ENCODE measurements at regions not wholly inside any gene's neighbourhood (a gene's known extent, or its start where the extent isn't known, plus 50 kb on each side); places are given as distances from the start of the nearest gene placed in this dataset.

DNA sequence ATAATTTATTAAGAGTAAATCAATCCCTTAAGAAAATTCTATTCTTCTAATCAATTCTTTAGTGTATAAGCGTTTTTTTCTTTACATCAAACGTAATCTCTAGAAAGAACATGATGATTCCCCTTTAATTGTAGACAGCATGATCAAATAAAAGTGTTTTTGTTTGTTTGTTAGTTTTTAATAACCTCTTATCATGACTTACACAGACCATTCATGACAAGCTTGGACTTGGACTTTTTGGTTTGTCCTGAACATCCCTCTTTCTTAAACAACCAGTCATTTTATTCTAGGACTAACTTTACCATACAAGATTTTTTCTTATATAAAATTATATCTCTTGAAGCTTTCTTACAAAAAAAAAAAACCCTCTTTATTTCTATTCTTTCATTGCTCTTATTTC is 344.6 kb upstream of the SPOCK3 start:
- Histone ChIP-seq H3K27me3 (ENCODE audit: control insufficient read depth, insufficient read depth, low read length) (no peaks in the 10 kb centered on the region), H3K4me1 (ENCODE audit: control insufficient read depth, insufficient read depth, low read length) (no peaks in the 10 kb centered on the region), H3K36me3 (ENCODE audit: control insufficient read depth, insufficient read depth, low read length) (no peaks in the 10 kb centered on the region), H3K9me3 (ENCODE audit: control insufficient read depth, insufficient read depth, low read length) (peaks cover 16% of the 10 kb centered on the region), H3K27ac (ENCODE audit: low read length) (no peak overlapping the region), H3K4me3 (ENCODE audit: low read length) (no peak overlapping the region)
- no peaks in the 10 kb centered on the region for H3K27me3 Mint-ChIP-seq (ENCODE audit: low read depth in 2 of 2)
- no CpG with 5 or more reads among the region's 2 CpGs for WGBS (ENCODE audit: insufficient coverage)
- no peak overlapping the region for H3K27ac Mint-ChIP-seq
- DNase-seq (no peak), ATAC-seq (no peak)
- TF ChIP-seq, protein P1, sequence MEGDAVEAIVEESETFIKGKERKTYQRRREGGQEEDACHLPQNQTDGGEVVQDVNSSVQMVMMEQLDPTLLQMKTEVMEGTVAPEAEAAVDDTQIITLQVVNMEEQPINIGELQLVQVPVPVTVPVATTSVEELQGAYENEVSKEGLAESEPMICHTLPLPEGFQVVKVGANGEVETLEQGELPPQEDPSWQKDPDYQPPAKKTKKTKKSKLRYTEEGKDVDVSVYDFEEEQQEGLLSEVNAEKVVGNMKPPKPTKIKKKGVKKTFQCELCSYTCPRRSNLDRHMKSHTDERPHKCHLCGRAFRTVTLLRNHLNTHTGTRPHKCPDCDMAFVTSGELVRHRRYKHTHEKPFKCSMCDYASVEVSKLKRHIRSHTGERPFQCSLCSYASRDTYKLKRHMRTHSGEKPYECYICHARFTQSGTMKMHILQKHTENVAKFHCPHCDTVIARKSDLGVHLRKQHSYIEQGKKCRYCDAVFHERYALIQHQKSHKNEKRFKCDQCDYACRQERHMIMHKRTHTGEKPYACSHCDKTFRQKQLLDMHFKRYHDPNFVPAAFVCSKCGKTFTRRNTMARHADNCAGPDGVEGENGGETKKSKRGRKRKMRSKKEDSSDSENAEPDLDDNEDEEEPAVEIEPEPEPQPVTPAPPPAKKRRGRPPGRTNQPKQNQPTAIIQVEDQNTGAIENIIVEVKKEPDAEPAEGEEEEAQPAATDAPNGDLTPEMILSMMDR (IDR thresholded peaks at IDR 0.05), result no peak
- H3K4me1 Mint-ChIP-seq, result no peaks in the 10 kb centered on the region
- H3K36me3 Mint-ChIP-seq, result peaks cover 7% of the 10 kb centered on the region
- no peak overlapping the region for H3K4me3 Mint-ChIP-seq
- intact Hi-C loops (cut with micrococcal nuclease), result no loop called here
- peaks cover 11 to 15% of the 10 kb centered on the region in 2 donors for H3K9me3 Mint-ChIP-seq

DNA sequence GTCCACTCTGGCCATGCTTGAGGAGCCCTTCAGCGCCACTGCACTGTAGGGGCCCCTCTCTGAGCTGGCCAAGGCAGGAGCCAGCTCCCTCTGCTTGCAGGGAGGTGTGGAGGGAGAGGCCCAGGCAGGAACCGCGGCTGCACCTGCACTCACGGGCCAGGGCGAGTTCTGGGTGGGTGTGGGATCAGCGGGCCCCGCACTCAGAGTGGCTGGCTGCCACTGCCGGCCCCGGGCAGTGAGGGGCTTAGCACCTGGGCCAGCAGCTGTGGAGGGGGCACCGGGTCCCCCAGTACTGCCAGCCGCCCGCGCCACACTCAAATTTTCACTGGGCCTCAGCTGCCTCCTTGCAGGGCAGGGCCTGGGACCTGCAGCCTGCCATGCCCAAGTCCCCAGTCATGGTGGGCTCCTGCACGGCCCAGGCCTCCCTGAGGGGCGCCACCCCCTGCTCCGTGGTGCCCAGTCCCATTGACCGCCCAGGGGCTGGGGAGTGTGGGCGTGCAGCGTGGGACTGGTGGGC is 347.2 kb upstream of the SPOCK3 start:
- Histone ChIP-seq H3K4me3 (ENCODE audit: low read length) (no peak overlapping the region), H3K27ac (ENCODE audit: low read length) (no peak overlapping the region), H3K27me3 (ENCODE audit: control insufficient read depth, insufficient read depth, low read length) (no peaks in the 10 kb centered on the region), H3K36me3 (ENCODE audit: control insufficient read depth, insufficient read depth, low read length) (no peaks in the 10 kb centered on the region), H3K4me1 (ENCODE audit: control insufficient read depth, insufficient read depth, low read length) (no peaks in the 10 kb centered on the region), H3K9me3 (ENCODE audit: control insufficient read depth, insufficient read depth, low read length) (peaks cover 19% of the 10 kb centered on the region)
- Mint-ChIP-seq H3K4me3 (no peak overlapping the region), H3K27me3 (ENCODE audit: low read depth in 2 of 2) (no peaks in the 10 kb centered on the region), H3K9me3 (peaks cover 12 to 13% of the 10 kb centered on the region in 2 donors), H3K27ac (no peak overlapping the region), H3K4me1 (no peaks in the 10 kb centered on the region), H3K36me3 (peaks cover 7% of the 10 kb centered on the region)
- ATAC-seq (no peak), DNase-seq (no peak)
- TF ChIP-seq, protein P1 (IDR thresholded peaks at IDR 0.05), result no peak
- 87% methylated on average over 19 of the region's 19 CpGs for WGBS (ENCODE audit: insufficient coverage)
- intact Hi-C loops (cut with micrococcal nuclease), result no loop called here

DNA sequence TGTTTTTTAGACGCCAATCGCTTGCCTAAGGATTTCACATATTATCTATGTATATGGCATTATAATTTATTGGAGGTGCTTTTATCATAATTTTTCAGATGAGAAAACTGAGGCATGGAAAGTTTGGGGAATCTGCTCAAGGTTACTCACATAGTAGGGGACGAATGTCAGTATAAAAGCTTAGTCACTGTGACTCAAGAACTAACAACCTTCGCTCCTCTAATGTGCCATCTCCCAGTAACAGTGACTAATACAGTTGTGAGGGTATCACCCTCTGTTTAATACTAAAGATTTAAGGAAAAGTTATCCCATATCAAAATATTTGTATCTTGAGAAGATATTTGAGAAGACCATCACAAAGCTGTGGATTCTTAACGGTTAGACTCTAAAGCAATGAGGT is 353.1 kb upstream of the SPOCK3 start:
- DNase-seq (no peak), ATAC-seq (no peak)
- TF ChIP-seq, protein P1 (IDR thresholded peaks at IDR 0.05), result no peak
- no peak overlapping the region for H3K27ac Mint-ChIP-seq
- H3K27me3 ChIP-seq (ENCODE audit: control insufficient read depth, insufficient read depth, low read length), result no peaks in the 10 kb centered on the region
- H3K4me1 ChIP-seq (ENCODE audit: control insufficient read depth, insufficient read depth, low read length), result no peaks in the 10 kb centered on the region
- H3K4me1 Mint-ChIP-seq, result no peaks in the 10 kb centered on the region
- H3K36me3 ChIP-seq (ENCODE audit: control insufficient read depth, insufficient read depth, low read length), result no peaks in the 10 kb centered on the region
- 80% methylated on average over 1 of the region's 5 CpGs for WGBS (ENCODE audit: insufficient coverage)
- no peaks in the 10 kb centered on the region for H3K27me3 Mint-ChIP-seq (ENCODE audit: low read depth in 2 of 2)
- H3K4me3 ChIP-seq (ENCODE audit: low read length), result no peak overlapping the region
- no peak overlapping the region for H3K4me3 Mint-ChIP-seq
- intact Hi-C loops (cut with micrococcal nuclease), result no loop called here
- H3K9me3 Mint-ChIP-seq, result peaks cover 16 to 29% of the 10 kb centered on the region in 2 donors
- H3K9me3 ChIP-seq (ENCODE audit: control insufficient read depth, insufficient read depth, low read length), result peaks cover 6% of the 10 kb centered on the region
- no peaks in the 10 kb centered on the region for H3K36me3 Mint-ChIP-seq
- H3K27ac ChIP-seq (ENCODE audit: low read length), result no peak overlapping the region

DNA sequence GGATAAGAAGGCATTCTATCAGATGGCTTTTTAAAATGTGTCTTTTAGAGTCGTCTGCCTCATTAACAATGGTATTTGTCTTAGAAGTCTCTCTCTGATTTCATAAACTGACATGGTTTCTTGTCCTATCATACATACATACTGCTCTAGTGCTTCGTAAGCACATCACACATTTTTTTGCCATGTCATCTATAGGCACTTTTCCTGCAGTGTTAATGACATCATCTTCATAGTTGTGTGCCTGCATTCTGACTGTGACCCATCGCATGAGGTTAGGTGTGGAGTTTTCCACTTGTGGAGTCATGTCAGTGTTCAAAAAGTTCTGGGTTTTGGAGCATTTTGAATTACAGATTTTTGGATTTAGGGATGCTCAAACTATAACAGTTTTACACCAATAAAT is 361.6 kb upstream of the SPOCK3 start:
- H3K36me3 ChIP-seq (ENCODE audit: control insufficient read depth, insufficient read depth, low read length), result no peaks in the 10 kb centered on the region
- ATAC-seq (no peak), DNase-seq (no peak)
- no peaks in the 10 kb centered on the region for H3K9me3 ChIP-seq (ENCODE audit: control insufficient read depth, insufficient read depth, low read length)
- no peaks in the 10 kb centered on the region for H3K4me1 Mint-ChIP-seq
- WGBS (ENCODE audit: insufficient coverage), result 88% methylated on average over 3 of the region's 3 CpGs
- H3K27me3 Mint-ChIP-seq (ENCODE audit: low read depth in 2 of 2), result no peaks in the 10 kb centered on the region
- no peak overlapping the region for H3K4me3 ChIP-seq (ENCODE audit: low read length)
- no peaks in the 10 kb centered on the region for H3K4me1 ChIP-seq (ENCODE audit: control insufficient read depth, insufficient read depth, low read length)
- peaks cover 10 to 19% of the 10 kb centered on the region in 2 donors for H3K9me3 Mint-ChIP-seq
- intact Hi-C loops (cut with micrococcal nuclease), result no loop called here
- no peaks in the 10 kb centered on the region for H3K27me3 ChIP-seq (ENCODE audit: control insufficient read depth, insufficient read depth, low read length)
- no peak overlapping the region for H3K4me3 Mint-ChIP-seq
- no peak overlapping the region for H3K27ac Mint-ChIP-seq
- no peak overlapping the region for H3K27ac ChIP-seq (ENCODE audit: low read length)
- H3K36me3 Mint-ChIP-seq, result no peaks in the 10 kb centered on the region
- TF ChIP-seq, protein P1 (IDR thresholded peaks at IDR 0.05), result no peak
